Parathyroid adenoma (tissue), 2 donors: ENCODE measurements at regions not wholly inside any gene's neighbourhood (a gene's known extent, or its start where the extent isn't known, plus 50 kb on each side); places are given as distances from the start of the nearest gene placed in this dataset.
"Not testable (repeated sequence)": the region's sequence is repeated elsewhere in the genome, so short reads cannot be mapped to it uniquely, and the experiment has no call there.

Experiments used
- H2AFZ ChIP-seq: fragments of 300-600 bp; sonication (generic); one replicate; pipeline ENCODE4 v1.7.0; 2017; ENCODE audit warnings: antibody characterized with exemption, mild to moderate bottlenecking
- H3K27ac ChIP-seq: fragments of 300-600 bp; sonication (generic); one replicate; pipeline ENCODE4 v1.7.0; 2017
- H3K27me3 ChIP-seq: fragments of 300-600 bp; sonication (generic); one replicate; pipeline ENCODE4 v1.7.0; 2017; ENCODE audit warnings: low read length; ENCODE audit not compliant: control insufficient read depth, insufficient read depth
- H3K36me3 ChIP-seq: fragments of 300-600 bp; sonication (generic); one replicate; pipeline ENCODE4 v1.7.0; 2017; ENCODE audit warnings: low read length; ENCODE audit not compliant: control insufficient read depth, insufficient read depth
- H3K4me1 ChIP-seq: fragments of 300-600 bp; sonication (generic); one replicate; pipeline ENCODE4 v1.7.0; 2017; ENCODE audit warnings: control low read depth
- H3K4me2 ChIP-seq: fragments of 300-600 bp; sonication (generic); one replicate; pipeline ENCODE4 v1.7.0; 2017; ENCODE audit warnings: low read length
- H3K4me3 ChIP-seq: fragments of 300-600 bp; sonication (generic); one replicate; pipeline ENCODE4 v1.7.0; 2017; ENCODE audit warnings: low read depth, low read length
- H3K79me2 ChIP-seq: fragments of 300-600 bp; sonication (generic); one replicate; pipeline ENCODE4 v1.7.0; 2017; ENCODE audit warnings: control low read depth
- H3K9ac ChIP-seq: fragments of 300-600 bp; sonication (generic); one replicate; pipeline ENCODE4 v1.7.0; 2017; ENCODE audit warnings: mild to moderate bottlenecking
- H3K9me3 ChIP-seq: fragments of 300-600 bp; sonication (generic); one replicate; pipeline ENCODE4 v1.7.0; 2017; ENCODE audit warnings: low read length; ENCODE audit not compliant: control insufficient read depth
- CTCF ChIP-seq: fragments of 300-600 bp; sonication (generic); IDR thresholded peaks from one replicate; pipeline ENCODE4 v1.7.0; 2017; ENCODE audit warnings: antibody characterized with exemption, mild to moderate bottlenecking
- donor health status: primary hyperparathyroidism.

GRCh38 chr2:131641414-131642206 lies 113.9 kb downstream of the CCDC74A start:
- Histone ChIP-seq H3K27ac (peak overlapping the region; percentile 7), H3K79me2 (no peaks in the 10 kb centered on the region), H2AFZ (peak overlapping the region; percentile 56), H3K27me3 (no peaks in the 10 kb centered on the region), H3K4me2 (no peak overlapping the region), H3K9ac (no peak overlapping the region), H3K36me3 (no peaks in the 10 kb centered on the region), H3K4me1 (peaks cover 9% of the 10 kb centered on the region), H3K4me3 (no peak overlapping the region), H3K9me3 (no peaks in the 10 kb centered on the region)
- TF ChIP-seq CTCF, result no peak

GRCh38 chr2:131643180-131643579 lies 115.5 kb downstream of the CCDC74A start:
- H3K9me3 ChIP-seq, H3K4me3 ChIP-seq, H2AFZ ChIP-seq, H3K4me1 ChIP-seq, H3K4me2 ChIP-seq, H3K79me2 ChIP-seq, H3K27me3 ChIP-seq, H3K27ac ChIP-seq, H3K36me3 ChIP-seq, H3K9ac ChIP-seq: not testable (repeated sequence)

GRCh38 chr2:131645177-131645765 lies 117.6 kb downstream of the CCDC74A start:
- H3K4me2 ChIP-seq, result no peak overlapping the region
- TF ChIP-seq CTCF, result no peak

GRCh38 chr2:131646220-131646619 lies 118.5 kb downstream of the CCDC74A start:
- not testable (repeated sequence) for H3K9ac ChIP-seq, H3K27me3 ChIP-seq, H3K4me2 ChIP-seq, H2AFZ ChIP-seq, H3K4me1 ChIP-seq, H3K9me3 ChIP-seq, H3K36me3 ChIP-seq, H3K79me2 ChIP-seq, H3K4me3 ChIP-seq, H3K27ac ChIP-seq

More at GRCh38 chr2:131645177-131645765, 117.6 kb downstream of the CCDC74A start:
- H3K4me3 ChIP-seq, result no peak overlapping the region
- no peaks in the 10 kb centered on the region for H3K36me3 ChIP-seq
- no peaks in the 10 kb centered on the region for H3K9me3 ChIP-seq
- H3K27me3 ChIP-seq, result no peaks in the 10 kb centered on the region
- no peaks in the 10 kb centered on the region for H3K79me2 ChIP-seq
- peaks cover 9% of the 10 kb centered on the region for H3K4me1 ChIP-seq
- H2AFZ ChIP-seq, result no peak overlapping the region
- H3K27ac ChIP-seq, result no peak overlapping the region
- no peak overlapping the region for H3K9ac ChIP-seq

DNA sequence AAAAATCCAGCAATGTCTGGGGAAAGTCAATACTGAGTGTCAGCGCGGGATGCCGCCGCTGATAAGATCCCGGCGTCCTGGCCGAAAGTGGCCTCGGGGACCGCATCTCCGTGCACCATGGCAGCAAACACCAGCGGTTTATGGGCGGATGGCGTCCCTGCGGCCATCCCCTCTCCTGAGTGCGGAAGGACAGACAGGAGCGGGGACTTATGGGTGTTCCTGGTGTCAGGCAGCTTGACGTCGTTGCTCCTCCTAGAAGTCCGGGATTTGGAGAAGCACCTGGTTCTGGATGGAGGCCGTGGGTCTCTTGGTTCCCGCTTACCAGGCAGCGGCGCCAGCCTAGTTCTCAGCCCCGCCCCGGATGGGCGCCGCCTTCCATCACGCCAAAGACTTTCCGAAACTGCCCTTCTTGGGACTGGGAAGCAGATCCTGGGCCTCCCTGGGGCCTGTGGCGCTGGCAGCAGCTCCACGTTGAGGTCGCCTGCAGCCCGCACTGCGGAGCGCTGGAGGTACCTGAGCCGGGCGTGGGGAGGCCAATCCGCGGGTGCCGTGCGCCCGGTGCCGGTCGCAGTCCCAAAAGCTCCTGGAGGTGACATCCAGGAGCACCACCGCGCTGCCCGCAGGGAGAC lies 119.1 kb downstream of the CCDC74A start:
- no peak overlapping the region for H3K27ac ChIP-seq
- no peak overlapping the region for H3K9ac ChIP-seq
- H3K27me3 ChIP-seq, result no peaks in the 10 kb centered on the region
- no peaks in the 10 kb centered on the region for H3K79me2 ChIP-seq
- H3K4me1 ChIP-seq, result no peaks in the 10 kb centered on the region
- H3K4me2 ChIP-seq, result peak overlapping the region; percentile 33
- no peak for TF ChIP-seq CTCF
- H3K36me3 ChIP-seq, result no peaks in the 10 kb centered on the region
- no peak overlapping the region for H3K4me3 ChIP-seq
- peak overlapping the region; percentile 38 for H2AFZ ChIP-seq
- no peaks in the 10 kb centered on the region for H3K9me3 ChIP-seq

GRCh38 chr2:131648565-131648964 lies 120.9 kb downstream of the CCDC74A start:
- not testable (repeated sequence) for H2AFZ ChIP-seq, H3K9ac ChIP-seq, H3K4me2 ChIP-seq, H3K9me3 ChIP-seq, H3K4me3 ChIP-seq, H3K4me1 ChIP-seq, H3K27ac ChIP-seq, H3K79me2 ChIP-seq, H3K27me3 ChIP-seq, H3K36me3 ChIP-seq

DNA sequence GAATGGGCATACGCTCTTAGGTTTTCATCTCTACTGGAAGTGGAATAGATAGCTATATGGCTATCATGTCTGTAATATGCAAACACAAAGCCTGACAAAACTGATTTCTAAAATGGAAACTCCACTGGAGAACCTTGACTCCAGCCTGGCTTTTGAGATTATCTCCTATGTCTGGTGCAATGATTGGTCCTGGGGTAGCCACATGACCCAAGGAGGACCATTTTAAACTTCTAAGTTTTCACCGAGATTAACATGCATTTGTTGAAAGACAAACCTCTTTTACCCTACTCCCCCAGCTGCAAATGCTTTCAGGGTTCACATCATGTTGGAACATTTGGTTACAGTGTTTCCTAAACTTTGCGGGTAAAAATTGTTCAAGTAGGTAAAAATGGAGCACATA lies 124.6 kb downstream of the CCDC74A start:
- H3K4me3 ChIP-seq, H3K27ac ChIP-seq, H3K79me2 ChIP-seq, H3K4me2 ChIP-seq, H3K9me3 ChIP-seq, H3K4me1 ChIP-seq, H3K9ac ChIP-seq, H2AFZ ChIP-seq, H3K36me3 ChIP-seq, H3K27me3 ChIP-seq: not testable (repeated sequence)

DNA sequence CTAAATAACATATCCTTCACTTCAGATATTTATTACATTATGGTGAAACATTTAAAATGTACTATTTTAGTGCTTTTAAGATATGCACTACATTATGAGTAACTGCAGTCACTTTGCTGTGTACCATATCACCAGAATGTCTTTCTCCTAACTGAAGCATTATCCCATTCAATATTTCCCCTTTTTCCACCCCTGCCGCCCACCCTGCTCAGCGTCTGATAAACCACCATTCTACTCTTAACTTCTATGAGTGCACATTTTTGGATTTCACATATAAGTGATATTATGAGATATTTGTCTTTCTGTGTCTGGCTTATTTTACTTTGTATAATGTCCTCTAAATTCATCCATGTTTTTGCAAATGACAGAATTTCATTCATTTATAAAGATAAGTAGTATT lies 126.4 kb downstream of the CCDC74A start:
- H3K4me3 ChIP-seq, H3K79me2 ChIP-seq, H3K27me3 ChIP-seq, H3K4me2 ChIP-seq, H3K27ac ChIP-seq, H3K9ac ChIP-seq, H3K4me1 ChIP-seq, H2AFZ ChIP-seq, H3K36me3 ChIP-seq, H3K9me3 ChIP-seq: not testable (repeated sequence)
